Uterus (tissue), 2 donors: ENCODE measurements at regions not wholly inside any gene's neighbourhood (a gene's known extent, or its start where the extent isn't known, plus 50 kb on each side); places are given as distances from the start of the nearest gene placed in this dataset.

Experiments used
- POLR2A ChIP-seq, 2 donors: fragments of 450-650 bp; IDR thresholded peaks; one replicate each; pipeline ENCODE4 v1.6.1; 2016; ENCODE audit warnings: antibody characterized with exemption in 2 of 2, mild to moderate bottlenecking in 1 of 2, moderate library complexity in 1 of 2
- TF ChIP-seq, protein P1 (sequence below), 4 experiments: fragments of 200-600 bp in 2 of 4; fragments of 450-650 bp in 2 of 4; sonication (generic) in 2 of 4; IDR thresholded peaks; one replicate each; pipeline ENCODE4 v1.5.1; 2016 to 2019; ENCODE audit warnings: antibody characterized with exemption in 4 of 4, mild to moderate bottlenecking in 2 of 4, moderate library complexity in 1 of 4

GRCh38 chr5:35461530-35461929 is 156.1 kb upstream of the SPEF2 start:
- TF ChIP-seq, protein P1, sequence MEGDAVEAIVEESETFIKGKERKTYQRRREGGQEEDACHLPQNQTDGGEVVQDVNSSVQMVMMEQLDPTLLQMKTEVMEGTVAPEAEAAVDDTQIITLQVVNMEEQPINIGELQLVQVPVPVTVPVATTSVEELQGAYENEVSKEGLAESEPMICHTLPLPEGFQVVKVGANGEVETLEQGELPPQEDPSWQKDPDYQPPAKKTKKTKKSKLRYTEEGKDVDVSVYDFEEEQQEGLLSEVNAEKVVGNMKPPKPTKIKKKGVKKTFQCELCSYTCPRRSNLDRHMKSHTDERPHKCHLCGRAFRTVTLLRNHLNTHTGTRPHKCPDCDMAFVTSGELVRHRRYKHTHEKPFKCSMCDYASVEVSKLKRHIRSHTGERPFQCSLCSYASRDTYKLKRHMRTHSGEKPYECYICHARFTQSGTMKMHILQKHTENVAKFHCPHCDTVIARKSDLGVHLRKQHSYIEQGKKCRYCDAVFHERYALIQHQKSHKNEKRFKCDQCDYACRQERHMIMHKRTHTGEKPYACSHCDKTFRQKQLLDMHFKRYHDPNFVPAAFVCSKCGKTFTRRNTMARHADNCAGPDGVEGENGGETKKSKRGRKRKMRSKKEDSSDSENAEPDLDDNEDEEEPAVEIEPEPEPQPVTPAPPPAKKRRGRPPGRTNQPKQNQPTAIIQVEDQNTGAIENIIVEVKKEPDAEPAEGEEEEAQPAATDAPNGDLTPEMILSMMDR (IDR thresholded peaks at IDR 0.05), result no peak
- TF ChIP-seq POLR2A (IDR thresholded peaks at IDR 0.05), result no peak
